GM10266 (cell line): ENCODE measurements at regions not wholly inside any gene's neighbourhood (a gene's known extent, or its start where the extent isn't known, plus 50 kb on each side); places are given as distances from the start of the nearest gene placed in this dataset.

Source experiments
- DNase-seq: peaks from one replicate; pipeline ENCODE4 v3.0.0; 2012; ENCODE audit errors: extremely low spot score
- CTCF ChIP-seq: IDR thresholded peaks from 2 replicates; pipeline ENCODE4 v1.5.1; 2012; ENCODE audit warnings: mild to moderate bottlenecking, low read depth; ENCODE audit not compliant: control insufficient read depth, insufficient read depth; ENCODE audit errors: missing control alignments

- DNase-seq = no peak
These were observed 75.1 kb upstream of the SLC6A11 start for GRCh38 chr3:10740954-10741353.

GRCh38 chr3:10741891-10742671 is 73.9 kb upstream of the SLC6A11 start:
- TF ChIP-seq CTCF = no peak
- no peak for DNase-seq

More at GRCh38 chr3:10740954-10741353, 75.1 kb upstream of the SLC6A11 start:
- no peak for TF ChIP-seq CTCF

GRCh38 chr3:10743366-10744097 is 72.5 kb upstream of the SLC6A11 start:
- no peak for DNase-seq
- no peak for TF ChIP-seq CTCF

- DNase-seq = no peak
- TF ChIP-seq CTCF = no peak
These were observed 71.9 kb upstream of the SLC6A11 start for GRCh38 chr3:10744098-10744465.

GRCh38 chr3:10745392-10745791 is 70.6 kb upstream of the SLC6A11 start:
- no peak for TF ChIP-seq CTCF
- no peak for DNase-seq

- no peak for TF ChIP-seq CTCF
- no peak for DNase-seq
These were observed 70.0 kb upstream of the SLC6A11 start for GRCh38 chr3:10746001-10746400.

GRCh38 chr3:10746684-10747083 is 69.3 kb upstream of the SLC6A11 start:
- no peak for TF ChIP-seq CTCF
- no peak for DNase-seq
